ENCODE measurements at regions not wholly inside any gene's neighbourhood (a gene's known extent, or its start where the extent isn't known, plus 50 kb on each side); places are given as distances from the start of the nearest gene placed in this dataset.

DNA sequence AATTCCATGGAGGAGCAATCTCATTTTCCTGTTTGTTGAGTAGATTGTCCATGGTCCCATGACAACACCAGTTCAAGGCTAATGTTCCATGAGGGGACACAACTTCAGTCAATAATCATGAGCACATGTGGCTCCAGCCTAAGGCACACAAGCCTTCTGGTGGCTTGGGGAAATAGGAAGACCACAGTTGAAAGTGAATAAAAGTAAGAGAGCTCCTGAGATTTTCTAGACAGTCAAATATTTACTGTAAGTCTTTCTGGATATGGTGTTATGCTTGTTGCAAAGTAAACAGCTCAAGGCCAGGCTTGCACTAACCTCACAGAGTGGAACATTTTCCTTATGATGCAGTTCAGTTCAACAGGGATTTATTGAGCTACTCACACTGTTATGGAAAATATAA, 206.9 kb upstream of the SLC38A2 start:
- FAIRE-seq (no peak), DNase-seq (no peak)
- H3K27ac ChIP-seq (ENCODE audit: low read depth in 2 of 2, low read length in 2 of 2): no peak overlapping the region
- no peaks in the 10 kb centered on the region for H3K9me3 ChIP-seq (ENCODE audit: control insufficient read depth in 2 of 3, insufficient read depth in 1 of 3, low read length in 3 of 3)
- no peak for TF ChIP-seq CTCF (IDR thresholded peaks at IDR 0.05; ENCODE audit: borderline replicate concordance, extremely low read depth, insufficient read depth)
- intact Hi-C loops (cut with DNase I): no loop called here
- no peak overlapping the region for H3K4me3 ChIP-seq (ENCODE audit: low read length in 3 of 3)
- H3K27me3 ChIP-seq (ENCODE audit: control insufficient read depth, insufficient read depth, low read length): no peaks in the 10 kb centered on the region
- no peaks in the 10 kb centered on the region for H3K4me1 ChIP-seq (ENCODE audit: control insufficient read depth in 2 of 3, insufficient read depth in 2 of 3, low read depth in 1 of 3, low read length in 3 of 3)
- no peak overlapping the region for H3K9ac ChIP-seq (ENCODE audit: low read length in 3 of 3)
- H3K36me3 ChIP-seq (ENCODE audit: control insufficient read depth in 2 of 3, insufficient read depth in 3 of 3, low read length in 3 of 3): no peaks in the 10 kb centered on the region

GRCh38 chr12:46578190-46578982, 205.8 kb upstream of the SLC38A2 start:
- DNase-seq (no peak), FAIRE-seq (no peak)
- Histone ChIP-seq H3K4me3 (ENCODE audit: low read length in 3 of 3) (no peak overlapping the region), H3K27ac (ENCODE audit: low read depth in 2 of 2, low read length in 2 of 2) (no peak overlapping the region), H3K9ac (ENCODE audit: low read length in 3 of 3) (no peak overlapping the region), H3K4me1 (ENCODE audit: control insufficient read depth in 2 of 3, insufficient read depth in 2 of 3, low read depth in 1 of 3, low read length in 3 of 3) (no peaks in the 10 kb centered on the region), H3K9me3 (ENCODE audit: control insufficient read depth in 2 of 3, insufficient read depth in 1 of 3, low read length in 3 of 3) (no peaks in the 10 kb centered on the region), H3K36me3 (ENCODE audit: control insufficient read depth in 2 of 3, insufficient read depth in 3 of 3, low read length in 3 of 3) (no peaks in the 10 kb centered on the region), H3K27me3 (ENCODE audit: control insufficient read depth, insufficient read depth, low read length) (no peaks in the 10 kb centered on the region)
- intact Hi-C loops (cut with DNase I): no loop called here
- no peak for TF ChIP-seq CTCF (IDR thresholded peaks at IDR 0.05; ENCODE audit: borderline replicate concordance, extremely low read depth, insufficient read depth)

DNA sequence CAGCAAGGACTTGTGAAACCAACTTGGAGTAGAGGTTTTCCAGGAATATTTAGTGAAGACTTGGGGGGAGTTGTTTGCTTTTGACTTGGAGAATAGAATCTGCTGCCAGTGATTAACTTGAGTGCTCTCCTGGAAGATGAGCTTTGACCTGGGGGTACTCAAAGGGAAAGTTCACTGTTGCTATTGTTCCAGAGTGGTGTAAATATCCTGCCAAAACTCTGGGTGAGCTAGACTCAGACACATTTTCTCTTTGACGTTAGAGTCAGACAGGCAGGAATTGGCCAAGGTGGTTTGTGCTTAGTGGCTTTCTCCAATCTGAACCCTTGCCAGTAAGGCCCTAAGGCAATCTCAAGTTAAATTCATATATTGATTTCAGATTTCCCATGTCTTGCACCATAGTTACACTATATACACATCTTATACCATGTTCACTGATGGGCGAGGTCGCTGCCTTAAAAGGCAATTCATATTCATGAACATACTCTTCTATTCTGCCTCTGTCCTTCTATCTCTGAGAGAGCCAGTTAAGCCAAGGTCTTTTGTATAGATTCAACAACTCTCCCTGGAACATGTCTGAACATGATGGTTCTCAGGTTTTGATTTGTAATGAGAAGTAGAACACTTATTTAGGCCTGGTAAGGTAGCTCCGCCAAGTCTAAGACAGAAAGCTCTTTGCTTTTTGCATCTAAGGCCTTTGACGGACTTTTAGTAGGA, 204.6 kb upstream of the SLC38A2 start:
- Histone ChIP-seq H3K27ac (ENCODE audit: low read depth in 2 of 2, low read length in 2 of 2) (no peak overlapping the region), H3K9me3 (ENCODE audit: control insufficient read depth in 2 of 3, insufficient read depth in 1 of 3, low read length in 3 of 3) (no peaks in the 10 kb centered on the region), H3K9ac (ENCODE audit: low read length in 3 of 3) (no peak overlapping the region), H3K4me1 (ENCODE audit: control insufficient read depth in 2 of 3, insufficient read depth in 2 of 3, low read depth in 1 of 3, low read length in 3 of 3) (peaks cover 0 to 2% (median 0%) of the 10 kb centered on the region in 3 donors), H3K27me3 (ENCODE audit: control insufficient read depth, insufficient read depth, low read length) (no peaks in the 10 kb centered on the region), H3K4me3 (ENCODE audit: low read length in 3 of 3) (no peak overlapping the region), H3K36me3 (ENCODE audit: control insufficient read depth in 2 of 3, insufficient read depth in 3 of 3, low read length in 3 of 3) (no peaks in the 10 kb centered on the region)
- intact Hi-C loops (cut with DNase I): no loop called here
- DNase-seq (no peak), FAIRE-seq (no peak)
- no peak for TF ChIP-seq CTCF (IDR thresholded peaks at IDR 0.05; ENCODE audit: borderline replicate concordance, extremely low read depth, insufficient read depth)

Measured in kidney (tissue), 13 donors.